Inferior parietal cortex (tissue), 1 donor: ENCODE measurements at regions not wholly inside any gene's neighbourhood (a gene's known extent, or its start where the extent isn't known, plus 50 kb on each side); places are given as distances from the start of the nearest gene placed in this dataset.

Experiments
- DNase-seq: peaks from one replicate; pipeline ENCODE4 v3.0.0-alpha.2; 2016; ENCODE audit errors: extremely low spot score

GRCh38 chr5:160175438-160176218 is 53.7 kb upstream of the FABP6 start:
- peak; percentile 78 for DNase-seq

DNA sequence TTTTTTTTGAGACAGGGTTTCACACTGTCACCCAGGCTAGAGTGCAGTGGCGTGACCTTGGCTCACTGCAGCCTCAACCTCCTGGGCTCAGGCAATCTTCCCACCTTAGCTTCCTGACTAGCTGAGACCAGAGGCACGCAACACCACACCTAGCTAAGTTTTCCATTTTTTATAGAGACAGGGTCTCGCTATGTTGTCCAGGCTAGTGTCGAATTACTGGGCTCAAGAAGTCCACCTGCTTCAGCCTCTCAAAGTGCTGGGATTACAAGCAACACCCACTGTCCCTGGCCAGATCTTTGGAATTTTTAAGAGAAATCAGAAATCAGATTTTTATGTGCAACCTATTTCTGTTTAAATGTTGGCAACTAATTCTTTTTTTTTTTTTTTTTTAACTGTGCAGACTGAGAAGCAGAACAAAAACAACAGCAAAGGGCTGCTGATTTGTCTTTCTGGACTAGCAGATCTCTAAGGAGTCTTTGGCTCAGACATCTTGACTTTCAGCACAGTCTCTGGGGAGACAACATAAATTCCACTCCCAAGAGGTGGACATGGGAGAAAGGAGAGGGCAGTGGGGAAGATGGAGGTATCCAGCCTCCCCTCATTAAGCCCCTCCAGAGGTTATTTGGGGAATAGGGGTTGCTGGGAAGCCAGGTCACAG is 54.4 kb upstream of the FABP6 start:
- DNase-seq: no peak

DNA sequence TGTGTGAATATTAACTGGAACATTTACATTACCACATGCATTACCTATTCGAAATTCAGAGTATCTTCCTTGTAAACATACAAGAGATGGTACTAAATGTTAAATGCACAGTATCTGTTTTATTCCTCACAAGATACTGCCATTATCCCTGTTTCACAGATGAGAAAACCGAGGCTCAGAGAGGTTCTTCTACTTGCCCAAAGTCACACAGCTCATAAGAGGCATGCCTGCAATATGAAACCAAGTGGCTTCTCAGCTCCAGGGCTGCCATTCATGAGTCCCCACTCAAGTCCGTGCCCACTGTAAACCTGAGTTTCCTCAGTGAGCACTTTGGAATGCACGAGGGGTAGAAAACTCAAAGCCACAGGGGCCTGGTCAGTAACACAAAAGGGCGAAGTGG is 55.0 kb upstream of the FABP6 start:
- DNase-seq: no peak

GRCh38 chr5:160171666-160172065 is 52.4 kb upstream of the PWWP2A start:
- DNase-seq: no peak

- DNase-seq: no peak
These were observed 50.1 kb upstream of the PWWP2A start for GRCh38 chr5:160169326-160169725.
